ENCODE measurements at regions not wholly inside any gene's neighbourhood (a gene's known extent, or its start where the extent isn't known, plus 50 kb on each side); places are given as distances from the start of the nearest gene placed in this dataset.

DNA sequence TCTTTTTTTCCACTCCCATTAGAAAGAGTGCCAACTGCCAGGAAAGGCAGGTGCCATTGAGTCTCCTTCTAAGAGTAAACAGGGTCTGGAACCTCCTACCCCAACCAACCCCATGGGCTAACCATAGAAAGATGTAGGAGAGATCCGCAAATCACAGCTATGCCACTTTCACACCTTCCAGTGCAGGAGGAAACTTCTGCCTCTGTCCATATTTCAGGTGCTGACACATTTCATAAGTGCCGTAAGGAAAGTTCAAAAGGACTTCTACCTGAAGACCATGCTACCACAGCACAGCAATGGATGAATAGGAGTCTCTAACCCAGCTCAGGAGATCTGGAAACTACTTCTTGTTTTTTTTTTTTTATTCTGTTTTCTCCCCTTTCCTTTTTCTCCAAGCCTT, 145.8 kb downstream of the FBXO8 start:
- Histone ChIP-seq H3K79me2 (ENCODE audit: insufficient read depth, low read length) (no peaks in the 10 kb centered on the region), H3K27me3 (ENCODE audit: insufficient read depth, low read length) (no peaks in the 10 kb centered on the region), H4K20me1 (ENCODE audit: insufficient read depth, low read length) (no peaks in the 10 kb centered on the region), H3K4me1 (ENCODE audit: insufficient read depth, low read length) (no peaks in the 10 kb centered on the region), H3K4me3 (ENCODE audit: insufficient read depth, low read length) (no peak overlapping the region), H2AFZ (ENCODE audit: low read length) (no peak overlapping the region), H3K4me2 (ENCODE audit: insufficient read depth, low read length) (no peak overlapping the region), H3K27ac (ENCODE audit: low read depth, low read length) (no peak overlapping the region), H3K36me3 (ENCODE audit: insufficient read depth, low read length) (no peaks in the 10 kb centered on the region), H3K9me3 (ENCODE audit: low read depth, low read length) (no peaks in the 10 kb centered on the region)
- TF ChIP-seq, protein P1, sequence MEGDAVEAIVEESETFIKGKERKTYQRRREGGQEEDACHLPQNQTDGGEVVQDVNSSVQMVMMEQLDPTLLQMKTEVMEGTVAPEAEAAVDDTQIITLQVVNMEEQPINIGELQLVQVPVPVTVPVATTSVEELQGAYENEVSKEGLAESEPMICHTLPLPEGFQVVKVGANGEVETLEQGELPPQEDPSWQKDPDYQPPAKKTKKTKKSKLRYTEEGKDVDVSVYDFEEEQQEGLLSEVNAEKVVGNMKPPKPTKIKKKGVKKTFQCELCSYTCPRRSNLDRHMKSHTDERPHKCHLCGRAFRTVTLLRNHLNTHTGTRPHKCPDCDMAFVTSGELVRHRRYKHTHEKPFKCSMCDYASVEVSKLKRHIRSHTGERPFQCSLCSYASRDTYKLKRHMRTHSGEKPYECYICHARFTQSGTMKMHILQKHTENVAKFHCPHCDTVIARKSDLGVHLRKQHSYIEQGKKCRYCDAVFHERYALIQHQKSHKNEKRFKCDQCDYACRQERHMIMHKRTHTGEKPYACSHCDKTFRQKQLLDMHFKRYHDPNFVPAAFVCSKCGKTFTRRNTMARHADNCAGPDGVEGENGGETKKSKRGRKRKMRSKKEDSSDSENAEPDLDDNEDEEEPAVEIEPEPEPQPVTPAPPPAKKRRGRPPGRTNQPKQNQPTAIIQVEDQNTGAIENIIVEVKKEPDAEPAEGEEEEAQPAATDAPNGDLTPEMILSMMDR (IDR thresholded peaks at IDR 0.05; ENCODE audit: extremely low read depth, low read depth, low read length), result no peak
- DNase-seq (ENCODE audit: insufficient read length, low spot score, missing footprints), result no peak

DNA sequence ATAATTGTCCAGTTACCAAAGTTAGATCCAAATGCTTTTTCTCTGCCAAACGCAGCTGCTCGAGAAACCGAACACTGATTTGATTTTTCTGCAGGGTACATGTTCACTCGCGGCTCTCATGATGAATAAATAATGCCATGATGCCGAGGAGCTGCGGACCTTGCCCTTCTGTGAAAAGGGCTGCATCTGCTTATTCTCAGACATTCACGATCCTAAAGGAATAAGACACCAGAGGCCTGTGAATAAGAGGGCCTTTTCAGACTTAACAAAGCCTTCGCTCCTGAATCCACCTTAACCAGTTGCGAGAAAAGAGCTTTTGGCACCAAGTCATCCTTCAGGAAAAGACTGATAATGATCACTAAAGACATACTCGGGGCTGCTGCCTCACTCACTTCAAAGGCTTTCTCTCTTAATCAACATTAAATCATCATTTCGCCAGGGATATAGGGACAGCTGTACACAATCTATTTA, 147.5 kb downstream of the FBXO8 start:
- peak overlapping the region; percentile 70 for H3K4me2 ChIP-seq (ENCODE audit: insufficient read depth, low read length)
- peak overlapping the region; percentile 80 for H2AFZ ChIP-seq (ENCODE audit: low read length)
- TF ChIP-seq, protein P1 (IDR thresholded peaks at IDR 0.05; ENCODE audit: extremely low read depth, low read depth, low read length), result no peak
- peak; percentile 34 for DNase-seq (ENCODE audit: insufficient read length, low spot score, missing footprints)
- no peaks in the 10 kb centered on the region for H3K4me1 ChIP-seq (ENCODE audit: insufficient read depth, low read length)
- H3K36me3 ChIP-seq (ENCODE audit: insufficient read depth, low read length), result no peaks in the 10 kb centered on the region
- no peak overlapping the region for H3K27ac ChIP-seq (ENCODE audit: low read depth, low read length)
- H3K79me2 ChIP-seq (ENCODE audit: insufficient read depth, low read length), result no peaks in the 10 kb centered on the region
- peak overlapping the region; percentile 39 for H3K4me3 ChIP-seq (ENCODE audit: insufficient read depth, low read length)
- no peaks in the 10 kb centered on the region for H3K27me3 ChIP-seq (ENCODE audit: insufficient read depth, low read length)
- H3K9me3 ChIP-seq (ENCODE audit: low read depth, low read length), result no peaks in the 10 kb centered on the region
- H4K20me1 ChIP-seq (ENCODE audit: insufficient read depth, low read length), result no peaks in the 10 kb centered on the region

DNA sequence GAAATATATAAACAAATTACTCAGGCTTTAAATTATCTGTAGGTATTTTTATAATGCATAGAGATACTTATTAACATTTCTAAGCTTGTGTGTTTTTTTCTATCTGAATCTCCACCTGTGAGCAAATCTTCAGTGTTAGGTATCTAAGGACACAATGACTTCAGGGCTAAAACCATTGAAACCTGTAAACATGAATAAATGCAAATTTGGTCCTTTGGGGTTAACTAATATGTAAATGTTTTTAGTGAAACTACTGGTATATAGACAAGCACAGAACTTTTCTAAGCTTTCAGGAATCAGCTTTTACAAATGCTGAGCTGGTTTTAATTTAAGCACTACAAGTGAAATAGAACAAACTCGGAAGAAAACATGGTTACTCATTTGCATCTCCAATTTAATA, 147.9 kb downstream of the FBXO8 start:
- H3K27ac ChIP-seq (ENCODE audit: low read depth, low read length), result no peak overlapping the region
- TF ChIP-seq, protein P1 (IDR thresholded peaks at IDR 0.05; ENCODE audit: extremely low read depth, low read depth, low read length), result no peak
- no peaks in the 10 kb centered on the region for H3K27me3 ChIP-seq (ENCODE audit: insufficient read depth, low read length)
- H3K36me3 ChIP-seq (ENCODE audit: insufficient read depth, low read length), result no peaks in the 10 kb centered on the region
- no peaks in the 10 kb centered on the region for H3K9me3 ChIP-seq (ENCODE audit: low read depth, low read length)
- no peaks in the 10 kb centered on the region for H3K4me1 ChIP-seq (ENCODE audit: insufficient read depth, low read length)
- H3K79me2 ChIP-seq (ENCODE audit: insufficient read depth, low read length), result no peaks in the 10 kb centered on the region
- H3K4me3 ChIP-seq (ENCODE audit: insufficient read depth, low read length), result peak overlapping the region; percentile 39
- H3K4me2 ChIP-seq (ENCODE audit: insufficient read depth, low read length), result peak overlapping the region; percentile 70
- H4K20me1 ChIP-seq (ENCODE audit: insufficient read depth, low read length), result no peaks in the 10 kb centered on the region
- peak overlapping the region; percentile 80 for H2AFZ ChIP-seq (ENCODE audit: low read length)
- no peak for DNase-seq (ENCODE audit: insufficient read length, low spot score, missing footprints)

DNA sequence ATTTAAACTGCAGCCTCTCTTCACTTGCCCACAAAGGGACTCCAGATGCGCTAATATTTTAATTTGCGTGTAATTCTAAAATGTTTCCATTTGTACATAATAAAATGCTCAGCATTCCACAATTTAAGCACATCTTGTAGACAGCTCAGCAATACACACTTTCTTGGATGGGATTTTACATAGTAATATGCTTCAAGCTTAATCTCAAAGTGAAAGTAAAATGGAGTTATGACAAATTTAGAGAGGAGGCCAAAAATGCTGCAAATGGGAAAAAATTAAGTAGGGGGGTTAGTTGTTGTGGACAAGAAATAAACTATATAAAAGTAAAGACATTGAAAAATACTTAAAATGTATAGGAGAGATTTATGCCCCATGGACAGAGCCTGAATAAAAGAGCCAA, 149.1 kb downstream of the FBXO8 start:
- H2AFZ ChIP-seq (ENCODE audit: low read length), result no peak overlapping the region
- H3K4me2 ChIP-seq (ENCODE audit: insufficient read depth, low read length), result peak overlapping the region; percentile 27
- H3K4me1 ChIP-seq (ENCODE audit: insufficient read depth, low read length), result no peaks in the 10 kb centered on the region
- H3K4me3 ChIP-seq (ENCODE audit: insufficient read depth, low read length), result no peak overlapping the region
- TF ChIP-seq, protein P1 (IDR thresholded peaks at IDR 0.05; ENCODE audit: extremely low read depth, low read depth, low read length), result no peak
- H3K36me3 ChIP-seq (ENCODE audit: insufficient read depth, low read length), result no peaks in the 10 kb centered on the region
- H3K9me3 ChIP-seq (ENCODE audit: low read depth, low read length), result no peaks in the 10 kb centered on the region
- no peak overlapping the region for H3K27ac ChIP-seq (ENCODE audit: low read depth, low read length)
- H3K79me2 ChIP-seq (ENCODE audit: insufficient read depth, low read length), result no peaks in the 10 kb centered on the region
- no peaks in the 10 kb centered on the region for H4K20me1 ChIP-seq (ENCODE audit: insufficient read depth, low read length)
- no peaks in the 10 kb centered on the region for H3K27me3 ChIP-seq (ENCODE audit: insufficient read depth, low read length)
- no peak for DNase-seq (ENCODE audit: insufficient read length, low spot score, missing footprints)
